Activated naive CD4-positive, alpha-beta T cell treated with anti-CD3 and anti-CD28 coated beads, Interleukin-2, amount 50 U/mL, for 72 hours (primary cell): ENCODE measurements at regions not wholly inside any gene's neighbourhood (a gene's known extent, or its start where the extent isn't known, plus 50 kb on each side); places are given as distances from the start of the nearest gene placed in this dataset.

Experiments
- ATAC-seq, 2 donors: fragments of 150-1000 bp; cut with Tn5 transposase; 2 replicates each; pipeline ENCODE4 v1.10.0; 2021; ENCODE audit warnings: mild to moderate bottlenecking in 2 of 2, moderate library complexity in 2 of 2
- DNase-seq, 2 donors: peaks; one replicate each; pipeline ENCODE4 v3.0.0; 2021 to 2022; ENCODE audit warnings: low spot score in 2 of 2
- H3K27ac Mint-ChIP-seq, 2 donors: one replicate each; pipeline ENCODE4 v1.8.0; 2022; ENCODE audit warnings: mild to moderate bottlenecking in 2 of 2, mixed read lengths in 2 of 2
- H3K36me3 Mint-ChIP-seq, 2 donors: one replicate each; pipeline ENCODE4 v1.8.0; 2022; ENCODE audit warnings: mixed read lengths in 2 of 2
- H3K9me3 Mint-ChIP-seq, 2 donors: one replicate each; pipeline ENCODE4 v1.8.0; 2022; ENCODE audit warnings: mixed read lengths in 2 of 2

- ATAC-seq (no peak), DNase-seq (no peak)
- no peak overlapping the region for H3K27ac Mint-ChIP-seq
- no peaks in the 10 kb centered on the region for H3K36me3 Mint-ChIP-seq
- peaks cover 0 to 4% of the 10 kb centered on the region in 2 donors for H3K9me3 Mint-ChIP-seq
Measured at GRCh38 chr3:182045736-182046135, 334.0 kb downstream of the SOX2 start.

DNA sequence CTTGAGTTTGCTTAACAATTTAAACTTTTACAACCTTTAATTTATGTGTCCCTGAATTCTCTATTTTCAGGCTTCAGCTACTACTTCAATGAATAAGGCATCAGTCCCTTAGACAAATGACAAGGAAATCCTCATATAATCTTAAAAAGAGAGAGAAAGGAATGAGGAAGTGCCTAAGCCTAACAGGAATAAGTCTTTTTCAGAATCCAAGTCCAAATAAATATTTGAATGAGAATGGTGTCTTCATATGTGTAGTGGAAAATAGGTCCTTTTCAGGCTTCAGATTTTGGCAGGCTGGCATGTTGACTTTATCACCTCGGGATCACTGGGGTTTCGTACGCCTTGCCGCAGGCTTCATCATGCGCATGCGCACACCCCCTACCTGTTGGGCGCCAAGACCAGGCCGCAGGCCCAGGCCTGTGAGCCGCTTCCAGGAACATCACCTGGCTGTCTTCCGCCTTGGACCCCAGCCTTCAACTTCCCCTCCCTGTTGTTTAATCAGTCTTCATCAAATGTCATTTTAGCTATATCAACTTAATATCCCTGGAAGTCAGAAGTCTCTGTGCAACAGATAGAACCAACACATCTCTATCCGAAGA is 334.5 kb downstream of the SOX2 start:
- Mint-ChIP-seq H3K9me3 (peaks cover 0 to 4% of the 10 kb centered on the region in 2 donors), H3K36me3 (no peaks in the 10 kb centered on the region), H3K27ac (no peak overlapping the region)
- ATAC-seq (no peak), DNase-seq (no peak)

DNA sequence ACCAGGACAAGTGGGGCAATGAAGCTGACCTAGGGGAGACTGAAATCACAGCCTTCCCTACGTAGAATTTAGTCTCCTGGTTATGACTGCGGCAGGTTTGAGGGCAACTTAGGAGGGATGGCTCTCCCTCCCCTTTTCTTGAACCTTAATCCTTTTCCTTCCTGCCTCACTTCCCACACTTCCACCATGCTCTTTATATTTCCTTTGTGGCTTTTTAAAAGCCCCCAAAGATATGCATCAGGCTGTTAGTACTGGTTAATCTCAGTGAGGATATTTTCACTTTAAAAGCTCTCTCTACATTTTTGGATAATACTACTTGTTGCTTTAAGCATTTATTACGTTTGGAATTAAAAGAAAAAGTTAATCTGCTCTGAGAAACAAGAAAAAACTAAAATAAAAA is 339.2 kb downstream of the SOX2 start:
- H3K27ac Mint-ChIP-seq: no peak overlapping the region
- no peaks in the 10 kb centered on the region for H3K36me3 Mint-ChIP-seq
- DNase-seq (no peak), ATAC-seq (no peak)
- H3K9me3 Mint-ChIP-seq: peaks cover 0 to 4% of the 10 kb centered on the region in 2 donors

DNA sequence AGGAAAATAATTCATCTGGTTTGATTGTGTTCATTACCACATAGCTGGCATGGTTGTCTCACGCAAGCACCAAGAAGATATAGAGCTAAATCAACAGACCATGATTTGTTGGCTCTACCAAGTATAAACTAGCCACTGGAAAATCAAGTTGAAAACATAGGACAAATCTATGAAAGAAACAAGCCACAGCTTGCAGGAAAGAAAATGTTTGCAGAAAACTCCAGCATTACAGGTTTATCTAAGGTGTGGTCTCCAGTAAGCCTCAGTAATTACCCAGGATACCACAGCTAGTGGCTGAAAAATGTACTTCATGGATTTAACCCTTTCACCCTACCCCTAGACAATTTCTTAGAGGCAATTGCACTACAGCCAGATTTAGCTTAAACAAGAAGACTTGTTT is 340.6 kb downstream of the SOX2 start:
- no peak for ATAC-seq
- DNase-seq: no peak
- Mint-ChIP-seq H3K36me3 (no peaks in the 10 kb centered on the region), H3K27ac (no peak overlapping the region), H3K9me3 (no peaks in the 10 kb centered on the region)

DNA sequence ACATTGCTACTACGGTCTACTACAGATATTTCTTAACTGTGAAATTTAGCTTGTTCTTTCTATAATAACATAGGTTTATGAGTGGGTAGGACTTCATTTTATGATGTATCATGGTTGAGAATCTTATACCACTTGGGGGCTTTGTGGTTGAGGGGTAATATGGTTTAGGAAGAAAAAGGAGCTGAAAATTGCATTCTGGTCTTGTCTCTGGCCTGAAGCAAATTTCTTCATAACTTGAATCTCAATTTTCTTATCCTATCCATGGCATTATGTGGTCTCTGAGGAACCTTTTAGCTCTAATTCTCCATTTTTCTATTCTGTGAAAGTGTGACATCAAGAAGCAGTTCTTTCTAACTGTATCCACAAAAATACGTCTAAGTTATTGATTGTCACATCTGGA is 341.0 kb downstream of the SOX2 start:
- Mint-ChIP-seq H3K36me3 (no peaks in the 10 kb centered on the region), H3K27ac (no peak overlapping the region), H3K9me3 (no peaks in the 10 kb centered on the region)
- no peak for DNase-seq
- ATAC-seq: no peak

DNA sequence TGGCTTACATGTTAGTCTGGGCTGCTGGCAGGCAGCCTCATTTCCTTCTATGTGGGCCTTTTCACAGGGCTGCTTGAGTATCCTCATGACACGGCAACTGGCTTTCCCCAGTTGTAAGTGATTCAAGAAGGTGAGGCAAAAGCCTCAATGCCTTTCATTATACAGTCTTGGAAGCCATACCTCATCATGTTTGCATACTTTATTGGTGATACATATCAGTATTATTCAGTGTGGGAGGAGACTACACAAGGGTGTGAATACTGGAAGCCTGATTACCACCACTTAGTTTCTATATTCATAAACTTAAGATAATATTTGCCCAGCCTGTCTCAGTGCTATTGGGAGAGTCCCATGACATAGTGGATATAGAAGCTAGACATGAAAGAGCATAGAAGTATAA is 346.8 kb downstream of the SOX2 start:
- peaks cover 0 to 3% of the 10 kb centered on the region in 2 donors for H3K9me3 Mint-ChIP-seq
- ATAC-seq (no peak), DNase-seq (no peak)
- H3K36me3 Mint-ChIP-seq: no peaks in the 10 kb centered on the region
- no peak overlapping the region for H3K27ac Mint-ChIP-seq

GRCh38 chr3:182063742-182064141 is 352.0 kb downstream of the SOX2 start:
- Mint-ChIP-seq H3K36me3 (no peaks in the 10 kb centered on the region), H3K27ac (no peak overlapping the region), H3K9me3 (no peaks in the 10 kb centered on the region)
- no peak for ATAC-seq
- no peak for DNase-seq

DNA sequence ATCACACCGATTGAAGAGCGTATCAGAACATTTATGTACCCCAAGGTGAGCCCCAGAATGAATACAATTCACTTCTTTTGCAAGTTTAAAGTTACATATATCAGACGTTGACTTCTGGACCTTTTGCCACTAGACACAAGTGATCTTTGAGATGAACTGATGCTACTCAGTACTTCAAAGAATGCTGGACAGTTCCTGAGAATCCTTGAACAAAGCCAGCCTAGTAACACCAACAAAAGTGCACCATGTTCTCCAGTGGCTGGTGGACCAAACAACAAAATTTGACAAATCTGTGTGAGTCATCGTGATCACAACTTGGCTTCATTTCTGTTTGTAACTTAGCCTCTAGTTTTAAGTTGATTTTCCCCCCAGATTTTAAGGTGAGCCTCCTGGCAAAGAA is 355.7 kb downstream of the SOX2 start:
- no peak overlapping the region for H3K27ac Mint-ChIP-seq
- H3K36me3 Mint-ChIP-seq: no peaks in the 10 kb centered on the region
- no peak for ATAC-seq
- no peaks in the 10 kb centered on the region for H3K9me3 Mint-ChIP-seq
- DNase-seq: no peak

DNA sequence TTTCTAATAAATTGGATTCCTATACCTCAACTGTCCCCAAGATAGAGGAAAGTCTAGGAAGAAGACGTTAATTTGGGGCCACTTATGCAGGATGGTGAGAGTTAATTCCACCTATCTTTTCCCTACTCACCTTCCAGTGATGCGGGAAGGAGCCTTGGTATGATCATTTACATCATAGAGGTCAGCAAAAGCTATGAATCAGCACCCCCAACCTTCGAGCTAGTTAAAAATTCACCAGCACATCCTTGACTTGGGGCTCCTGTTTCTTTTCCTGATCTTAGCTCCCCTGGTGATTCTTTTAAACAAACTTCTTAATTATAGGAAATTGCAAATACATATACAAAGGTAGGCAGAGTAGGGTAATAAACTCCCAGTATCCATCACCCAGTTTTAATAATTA is 366.6 kb downstream of the SOX2 start:
- peaks cover 0 to 4% of the 10 kb centered on the region in 2 donors for H3K9me3 Mint-ChIP-seq
- ATAC-seq (no peak), DNase-seq (no peak)
- H3K27ac Mint-ChIP-seq: no peak overlapping the region
- no peaks in the 10 kb centered on the region for H3K36me3 Mint-ChIP-seq

DNA sequence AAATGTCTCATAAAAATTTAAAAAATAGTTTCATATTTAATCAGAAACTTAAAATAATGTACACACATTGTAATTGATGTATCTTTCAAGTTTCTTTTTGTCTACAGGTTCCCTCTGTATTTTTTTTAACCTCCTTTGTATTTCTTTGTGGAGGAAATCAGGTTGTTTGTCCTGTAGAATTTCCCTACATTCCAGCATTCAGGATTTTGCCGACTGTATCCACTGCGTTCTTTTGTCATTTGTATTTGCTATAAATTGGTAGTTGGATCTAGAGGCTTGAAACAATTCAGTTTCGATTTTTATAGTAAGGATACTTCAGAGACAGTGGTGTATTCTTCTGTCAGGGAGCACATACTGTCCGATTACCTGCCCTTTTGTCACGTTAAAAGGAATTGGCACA is 367.2 kb downstream of the SOX2 start:
- Mint-ChIP-seq H3K27ac (no peak overlapping the region), H3K36me3 (no peaks in the 10 kb centered on the region), H3K9me3 (peaks cover 0 to 4% of the 10 kb centered on the region in 2 donors)
- no peak for ATAC-seq
- DNase-seq: no peak

- H3K36me3 Mint-ChIP-seq: no peaks in the 10 kb centered on the region
- H3K9me3 Mint-ChIP-seq: no peaks in the 10 kb centered on the region
- DNase-seq (no peak), ATAC-seq (no peak)
- H3K27ac Mint-ChIP-seq: no peak overlapping the region
Measured at GRCh38 chr3:182081096-182081495, 369.4 kb downstream of the SOX2 start.

DNA sequence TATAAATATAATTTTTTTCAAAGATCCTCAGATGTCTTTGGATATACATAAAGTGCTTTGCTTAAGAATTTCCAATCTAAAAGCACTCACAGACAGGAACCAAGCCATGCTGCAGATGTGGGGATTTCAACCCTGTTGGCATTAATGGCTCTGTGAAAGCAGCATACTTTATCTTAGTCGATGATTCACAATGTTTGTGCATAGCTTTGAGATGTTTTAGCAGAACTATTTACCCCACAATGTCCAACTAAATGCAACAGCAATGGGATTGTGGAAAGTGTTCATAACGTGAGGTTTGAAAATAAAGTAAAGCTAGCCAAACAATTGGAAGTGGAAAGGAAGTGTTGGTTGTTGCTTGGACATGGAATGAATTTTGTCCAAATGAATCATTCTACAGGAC is 371.4 kb downstream of the SOX2 start:
- ATAC-seq (no peak), DNase-seq (no peak)
- Mint-ChIP-seq H3K9me3 (no peaks in the 10 kb centered on the region), H3K36me3 (no peaks in the 10 kb centered on the region), H3K27ac (no peak overlapping the region)

- ATAC-seq: no peak
- DNase-seq: no peak
- Mint-ChIP-seq H3K9me3 (peaks cover 14 to 22% of the 10 kb centered on the region in 2 donors), H3K27ac (no peak overlapping the region), H3K36me3 (no peaks in the 10 kb centered on the region)
Measured at GRCh38 chr3:182092662-182093262, 381.0 kb downstream of the SOX2 start.

GRCh38 chr3:182094321-182094720 is 382.6 kb downstream of the SOX2 start:
- ATAC-seq (no peak), DNase-seq (no peak)
- H3K27ac Mint-ChIP-seq: no peak overlapping the region
- H3K36me3 Mint-ChIP-seq: no peaks in the 10 kb centered on the region
- H3K9me3 Mint-ChIP-seq: peaks cover 14 to 22% of the 10 kb centered on the region in 2 donors

- H3K9me3 Mint-ChIP-seq: peaks cover 15 to 23% of the 10 kb centered on the region in 2 donors
- no peaks in the 10 kb centered on the region for H3K36me3 Mint-ChIP-seq
- no peak for ATAC-seq
- DNase-seq: no peak
- no peak overlapping the region for H3K27ac Mint-ChIP-seq
Measured at GRCh38 chr3:182104881-182105280, 393.2 kb downstream of the SOX2 start.

- no peak for ATAC-seq
- no peaks in the 10 kb centered on the region for H3K36me3 Mint-ChIP-seq
- peaks cover 14 to 25% of the 10 kb centered on the region in 2 donors for H3K9me3 Mint-ChIP-seq
- no peak for DNase-seq
- H3K27ac Mint-ChIP-seq: no peak overlapping the region
Measured at GRCh38 chr3:182105875-182106274, 394.1 kb downstream of the SOX2 start.

GRCh38 chr3:182108371-182108770 is 396.6 kb downstream of the SOX2 start:
- no peak overlapping the region for H3K27ac Mint-ChIP-seq
- ATAC-seq (no peak), DNase-seq (no peak)
- H3K9me3 Mint-ChIP-seq: peaks cover 14 to 30% of the 10 kb centered on the region in 2 donors
- no peaks in the 10 kb centered on the region for H3K36me3 Mint-ChIP-seq

GRCh38 chr3:182111967-182112366 is 400.2 kb downstream of the SOX2 start:
- no peak for DNase-seq
- Mint-ChIP-seq H3K27ac (no peak overlapping the region), H3K36me3 (no peaks in the 10 kb centered on the region), H3K9me3 (peaks cover 12 to 27% of the 10 kb centered on the region in 2 donors)
- no peak for ATAC-seq
